Common myeloid progenitor, CD34-positive (primary cell): ENCODE measurements at regions not wholly inside any gene's neighbourhood (a gene's known extent, or its start where the extent isn't known, plus 50 kb on each side); places are given as distances from the start of the nearest gene placed in this dataset.

Source experiments
- CTCF ChIA-PET: fragments of 350-600 bp; sonication (Branson Sonifier 250); formaldehyde crosslinking; loops from one replicate; lab custom pipeline; 2021; ENCODE audit warnings: antibody characterized with exemption; lab: Charles Lee
- POLR2A ChIA-PET: fragments of 350-600 bp; sonication (Branson Sonifier 250); formaldehyde crosslinking; loops from one replicate; lab custom pipeline; 2021; ENCODE audit warnings: antibody characterized with exemption; lab: Charles Lee
- DNase-seq, 3 donors: peaks; one replicate each; pipeline versions ENCODE4 v3.0.0 to v3.0.0-alpha.2; 2013
- H3K27ac ChIP-seq, 2 experiments: 1 replicate in 1 of 2; 2 replicates in 1 of 2; pipeline ENCODE4 v1.7.0; 2013; ENCODE audit warnings: inconsistent platforms in 2 of 2, low read length in 2 of 2, mild to moderate bottlenecking in 2 of 2, low read depth in 1 of 2, moderate library complexity in 1 of 2; ENCODE audit not compliant: severe bottlenecking in 2 of 2, insufficient read depth in 1 of 2, poor library complexity in 1 of 2
- H3K27me3 ChIP-seq, 5 experiments: replicated peaks in 2 of 5; 1 replicate in 3 of 5; 2 replicates in 2 of 5; pipeline versions ENCODE4 v1.6.1 to v1.7.0; 2013; ENCODE audit warnings: low read length in 4 of 5, mild to moderate bottlenecking in 2 of 5, moderate library complexity in 2 of 5, inconsistent platforms in 1 of 5; ENCODE audit not compliant: insufficient read depth in 5 of 5, control insufficient read depth in 4 of 5
- H3K36me3 ChIP-seq, 4 experiments: 1 replicate in 2 of 4; 2 replicates in 2 of 4; pipeline versions ENCODE4 v1.6.1 to v1.7.0; 2013; ENCODE audit warnings: low read length in 3 of 4, control low read depth in 1 of 4, mild to moderate bottlenecking in 1 of 4; ENCODE audit not compliant: control insufficient read depth in 4 of 4, insufficient read depth in 4 of 4
- H3K4me1 ChIP-seq, 4 experiments: 1 replicate in 3 of 4; 2 replicates in 1 of 4; pipeline versions ENCODE4 v1.6.1 to v1.7.1; 2013; ENCODE audit warnings: low read length in 3 of 4, mild to moderate bottlenecking in 3 of 4, control low read depth in 1 of 4, inconsistent platforms in 1 of 4, moderate library complexity in 1 of 4; ENCODE audit not compliant: control insufficient read depth in 4 of 4, insufficient read depth in 4 of 4; ENCODE audit errors: control extremely low read depth in 1 of 4
- H3K4me3 ChIP-seq, 7 experiments: 1 replicate in 4 of 7; 2 replicates in 3 of 7; pipeline versions ENCODE4 v1.5.1 to v1.7.0; 2013; ENCODE audit warnings: mild to moderate bottlenecking in 7 of 7, low read length in 6 of 7, moderate library complexity in 6 of 7, inconsistent platforms in 2 of 7, low read depth in 2 of 7, control low read depth in 1 of 7; ENCODE audit not compliant: insufficient read depth in 4 of 7, control insufficient read depth in 1 of 7; ENCODE audit errors: extremely low read depth in 1 of 7
- H3K9me3 ChIP-seq, 5 experiments: 1 replicate in 4 of 5; 2 replicates in 1 of 5; pipeline versions ENCODE4 v1.6.1 to v1.7.1; 2013; ENCODE audit warnings: low read length in 4 of 5, mild to moderate bottlenecking in 2 of 5, inconsistent platforms in 1 of 5, low read depth in 1 of 5, moderate library complexity in 1 of 5; ENCODE audit not compliant: control insufficient read depth in 4 of 5, insufficient read depth in 2 of 5; ENCODE audit errors: control extremely low read depth in 1 of 5
- WGBS: methylation state at CpG from one replicate; pipeline ENCODE4 v1.1.5; 2013; ENCODE audit not compliant: insufficient coverage; 5-methylcytosine and 5-hydroxymethylcytosine counted together

DNA sequence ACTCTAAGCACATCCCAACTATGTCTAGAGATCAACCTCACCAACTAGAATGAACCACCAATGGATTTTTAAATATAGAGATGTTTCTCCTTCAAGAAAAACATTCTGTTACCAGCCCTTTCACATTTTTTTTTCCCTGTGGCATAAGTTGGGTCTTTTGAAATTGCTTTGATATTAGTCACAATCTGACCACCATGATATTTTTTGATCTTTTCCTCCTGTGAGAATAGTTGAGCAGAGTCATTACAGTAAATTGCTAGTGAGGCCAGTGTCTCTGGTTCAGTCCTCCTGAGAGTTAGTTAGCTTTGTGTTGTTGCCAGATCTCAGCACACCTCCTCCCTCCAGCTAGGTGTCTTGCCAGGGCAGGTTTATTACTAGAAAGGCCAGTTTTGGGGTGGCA is 79.7 kb upstream of the MYLIP start:
- CTCF ChIA-PET = no interaction called here
- DNase-seq = no peak

DNA sequence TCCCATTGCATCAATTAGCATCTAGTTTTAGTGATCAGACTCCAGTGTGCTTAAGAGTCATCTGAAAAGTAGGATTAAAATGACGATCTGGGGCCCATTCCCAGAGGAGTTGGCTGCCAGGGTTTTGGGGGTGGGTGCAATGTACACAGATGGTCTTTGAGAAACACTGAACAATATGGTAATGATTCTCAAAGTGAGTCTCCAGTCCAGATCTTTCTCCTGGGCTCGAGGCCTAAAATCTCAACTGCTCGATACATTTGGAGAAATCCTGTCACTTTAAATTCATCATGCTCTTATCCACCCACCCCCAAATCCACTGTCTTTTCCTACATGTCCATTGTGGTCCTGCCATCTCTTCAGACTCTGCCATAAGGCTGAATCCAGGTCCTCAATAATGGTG is 80.7 kb upstream of the MYLIP start:
- Histone ChIP-seq H3K36me3 (no peaks in the 10 kb centered on the region), H3K9me3 (no peaks in the 10 kb centered on the region), H3K27me3 (no peaks in the 10 kb centered on the region), H3K27ac (no peak overlapping the region), H3K4me1 (no peaks in the 10 kb centered on the region), H3K4me3 (no peak overlapping the region)
- POLR2A ChIA-PET = no interaction called here
- 100% methylated on average over 3 of the region's 3 CpGs for WGBS
- CTCF ChIA-PET = no interaction called here
- DNase-seq = no peak

More for the DNA sequence above, 79.7 kb upstream of the MYLIP start:
- no peak overlapping the region for H3K27ac ChIP-seq
- no peaks in the 10 kb centered on the region for H3K27me3 ChIP-seq
- no peak overlapping the region for H3K4me3 ChIP-seq
- POLR2A ChIA-PET = no interaction called here
- no peaks in the 10 kb centered on the region for H3K36me3 ChIP-seq
- H3K4me1 ChIP-seq = no peaks in the 10 kb centered on the region
- H3K9me3 ChIP-seq = no peaks in the 10 kb centered on the region

DNA sequence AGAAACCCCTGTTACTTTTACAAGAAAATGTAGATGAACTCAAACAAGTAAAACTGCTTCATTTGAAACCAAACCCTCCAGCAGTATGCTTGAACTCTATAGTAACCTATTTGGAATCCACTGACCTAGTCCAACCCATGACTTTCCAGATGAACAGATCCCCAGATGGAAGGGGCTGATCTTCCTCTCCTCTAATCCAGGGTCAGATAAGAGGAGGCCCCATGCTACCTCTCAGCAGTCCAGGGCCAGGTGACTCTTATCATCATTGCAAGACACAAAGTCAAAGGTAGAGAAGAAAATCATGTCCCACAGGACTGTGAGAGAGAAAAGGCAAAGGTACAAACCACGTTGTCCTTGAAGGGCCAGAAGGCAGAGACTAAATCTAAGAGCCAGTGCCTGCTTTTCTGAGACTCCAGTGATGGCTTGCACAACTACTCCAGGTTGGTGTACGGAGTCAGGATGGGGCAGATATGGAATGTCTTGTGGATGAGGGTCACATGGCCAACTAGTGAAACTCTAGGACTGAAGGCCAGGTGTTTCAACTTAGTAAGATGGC is 81.4 kb upstream of the MYLIP start:
- POLR2A ChIA-PET = no interaction called here
- no peaks in the 10 kb centered on the region for H3K36me3 ChIP-seq
- no peaks in the 10 kb centered on the region for H3K27me3 ChIP-seq
- no peaks in the 10 kb centered on the region for H3K9me3 ChIP-seq
- CTCF ChIA-PET = no interaction called here
- WGBS = 100% methylated on average over 2 of the region's 2 CpGs
- H3K4me1 ChIP-seq = no peaks in the 10 kb centered on the region
- H3K4me3 ChIP-seq = no peak overlapping the region
- no peak overlapping the region for H3K27ac ChIP-seq
- DNase-seq = no peak

DNA sequence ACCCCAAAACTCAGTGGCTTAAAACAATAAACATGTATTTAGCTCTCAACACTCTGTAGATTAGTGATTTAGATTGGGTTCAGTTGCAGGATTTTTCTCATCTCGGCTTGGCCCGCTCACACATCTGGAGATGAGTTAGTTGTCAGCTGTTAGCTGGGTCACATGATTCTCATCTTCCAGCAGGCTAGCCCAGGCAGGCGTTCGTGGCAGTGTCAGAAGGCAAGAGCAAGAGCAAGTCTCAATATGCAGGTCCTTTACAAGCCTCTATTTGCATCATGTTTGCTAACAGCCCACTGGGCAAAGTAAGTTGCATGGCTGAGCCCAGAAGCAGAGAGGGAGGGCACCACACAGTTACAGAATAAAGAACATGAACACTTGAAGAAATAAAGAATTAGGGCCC is 83.6 kb upstream of the MYLIP start:
- ChIA-PET CTCF (no interaction called here), POLR2A (no interaction called here)
- no peaks in the 10 kb centered on the region for H3K36me3 ChIP-seq
- H3K27me3 ChIP-seq = no peaks in the 10 kb centered on the region
- H3K9me3 ChIP-seq = peaks cover 0 to 5% (median 4%) of the 10 kb centered on the region in 5 experiments
- no peak overlapping the region for H3K27ac ChIP-seq
- H3K4me3 ChIP-seq = no peak overlapping the region
- 50% methylated on average over 2 of the region's 4 CpGs for WGBS
- no peaks in the 10 kb centered on the region for H3K4me1 ChIP-seq
- DNase-seq = no peak

DNA sequence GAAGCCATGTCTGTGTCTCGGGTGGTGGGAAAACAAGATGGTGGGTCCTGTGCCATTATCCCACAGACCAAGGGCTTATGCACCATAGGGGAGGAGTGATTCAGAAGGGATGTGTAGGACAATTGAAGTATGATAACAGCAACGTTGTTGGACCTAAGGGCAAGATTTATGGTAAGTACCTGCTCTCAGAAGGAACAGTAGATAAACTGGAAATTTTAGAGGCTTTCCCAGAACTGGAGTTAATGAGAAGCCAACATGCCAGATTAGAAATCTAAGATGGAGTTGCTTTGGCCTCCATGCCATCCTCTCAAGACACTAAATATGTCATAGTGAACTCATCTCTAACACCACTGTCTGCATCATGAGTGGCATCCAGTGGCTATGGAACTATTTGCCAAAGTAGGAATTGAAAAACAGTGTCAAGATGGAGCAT is 84.7 kb upstream of the MYLIP start:
- Histone ChIP-seq H3K4me1 (no peaks in the 10 kb centered on the region), H3K36me3 (no peaks in the 10 kb centered on the region), H3K27me3 (no peaks in the 10 kb centered on the region), H3K27ac (no peak overlapping the region), H3K9me3 (peaks cover 0 to 6% (median 4%) of the 10 kb centered on the region in 5 experiments), H3K4me3 (no peak overlapping the region)
- ChIA-PET POLR2A (no interaction called here), CTCF (no interaction called here)
- 100% methylated on average over 2 of the region's 2 CpGs for WGBS
- DNase-seq = no peak

DNA sequence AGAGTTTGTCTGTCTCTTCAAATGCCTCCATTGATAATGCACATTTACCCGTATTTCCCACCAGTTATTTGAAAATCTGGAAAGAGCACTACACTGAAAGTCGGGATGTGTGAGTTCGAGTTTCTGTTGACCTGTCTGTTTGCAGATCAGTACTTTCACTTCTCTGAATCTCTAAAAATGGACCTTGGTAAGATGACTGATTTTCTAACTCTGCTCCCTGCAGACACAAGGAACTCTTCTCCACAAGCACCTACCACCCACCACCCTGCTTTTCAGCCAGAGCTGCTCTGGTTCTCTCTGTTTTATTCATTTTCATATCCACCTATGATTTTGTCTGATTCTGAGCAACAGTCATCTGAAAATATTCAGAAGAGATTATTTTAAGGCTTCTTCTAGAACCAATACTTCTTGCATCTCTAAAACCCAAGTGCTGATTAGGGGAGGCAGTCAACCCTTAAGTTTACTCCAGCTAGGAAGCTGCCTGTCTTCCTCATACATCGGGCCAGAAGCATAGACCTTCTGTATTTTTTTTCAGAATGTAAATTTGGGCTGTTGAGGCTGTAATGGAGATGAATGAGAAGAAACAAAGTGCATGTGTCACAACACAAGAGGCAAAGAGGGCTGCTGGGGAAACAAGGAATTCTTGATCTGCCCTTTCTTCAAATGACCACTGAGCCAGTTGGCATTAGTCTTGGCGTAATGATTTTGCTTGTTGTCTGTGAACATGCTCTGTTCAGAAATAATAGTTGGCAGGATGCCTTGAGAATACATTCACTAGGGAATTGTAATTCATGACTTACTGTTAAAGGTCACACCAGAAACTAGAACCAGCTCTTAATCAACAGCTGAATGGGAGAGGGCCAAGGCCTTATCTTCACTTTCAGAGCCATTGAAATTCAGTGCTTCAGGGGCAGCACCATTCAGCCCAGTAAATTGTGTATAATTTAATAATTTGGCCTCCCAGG is 85.4 kb upstream of the MYLIP start:
- Histone ChIP-seq H3K4me1 (no peaks in the 10 kb centered on the region), H3K27me3 (no peaks in the 10 kb centered on the region), H3K4me3 (no peak overlapping the region), H3K9me3 (peaks cover 0 to 6% (median 4%) of the 10 kb centered on the region in 5 experiments), H3K36me3 (no peaks in the 10 kb centered on the region), H3K27ac (no peak overlapping the region)
- CTCF ChIA-PET = no interaction called here
- DNase-seq = no peak
- POLR2A ChIA-PET = no interaction called here
- WGBS = 100% methylated on average over 4 of the region's 5 CpGs

DNA sequence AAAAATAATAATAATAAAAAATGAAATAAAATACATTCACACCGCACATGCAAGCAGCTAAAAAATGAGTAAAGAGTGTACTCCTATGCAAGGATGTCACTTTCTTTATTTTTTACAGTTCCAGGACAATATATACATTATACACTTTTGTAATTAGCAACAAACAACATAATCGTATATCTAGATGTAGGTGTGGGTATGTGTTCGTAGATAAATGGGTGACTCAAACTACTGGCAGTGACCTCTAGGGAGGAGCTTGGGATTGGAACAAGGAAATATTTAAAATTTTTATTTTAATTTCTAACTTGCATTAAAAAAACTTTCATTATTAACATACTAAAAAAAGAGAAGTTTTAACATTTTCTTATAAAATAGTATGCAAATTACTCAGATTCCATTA is 86.1 kb upstream of the MYLIP start:
- CTCF ChIA-PET = no interaction called here
- no peaks in the 10 kb centered on the region for H3K4me1 ChIP-seq
- WGBS = no CpG with 5 or more reads among the region's 3 CpGs

More for the DNA sequence above, 86.1 kb upstream of the MYLIP start:
- no peaks in the 10 kb centered on the region for H3K36me3 ChIP-seq
- no peak overlapping the region for H3K27ac ChIP-seq
- no peak for DNase-seq
- H3K9me3 ChIP-seq = peaks cover 0 to 6% (median 4%) of the 10 kb centered on the region in 5 experiments
- H3K4me3 ChIP-seq = no peak overlapping the region
- no peaks in the 10 kb centered on the region for H3K27me3 ChIP-seq
- POLR2A ChIA-PET = no interaction called here
